Kidney (tissue), 13 donors: ENCODE measurements at regions not wholly inside any gene's neighbourhood (a gene's known extent, or its start where the extent isn't known, plus 50 kb on each side); places are given as distances from the start of the nearest gene placed in this dataset.

Source experiments
- DNase-seq, 5 donors: peaks; one replicate each; pipeline ENCODE4 v3.0.0-alpha.2; 2013 to 2020
- FAIRE-seq: peaks from 2 replicates; lab custom pipeline; 2012; peaks lifted over from hg19 to GRCh38; lab: Jason Lieb, UNC
- H3K27ac ChIP-seq, 2 donors: one replicate each; pipeline ENCODE4 v1.7.0; 2013; ENCODE audit warnings: low read depth in 2 of 2, low read length in 2 of 2, inconsistent platforms in 1 of 2
- H3K27me3 ChIP-seq: one replicate; pipeline ENCODE4 v1.7.1; 2013; ENCODE audit warnings: low read length, inconsistent platforms; ENCODE audit not compliant: control insufficient read depth, insufficient read depth
- H3K36me3 ChIP-seq, 3 donors: one replicate each; pipeline versions ENCODE4 v1.7.0 to v1.7.1; 2013; ENCODE audit warnings: low read length in 3 of 3, control low read depth in 1 of 3, inconsistent platforms in 1 of 3; ENCODE audit not compliant: insufficient read depth in 3 of 3, control insufficient read depth in 2 of 3
- H3K4me1 ChIP-seq, 3 donors: one replicate each; pipeline versions ENCODE4 v1.7.0 to v1.7.1; 2013; ENCODE audit warnings: low read length in 3 of 3, inconsistent platforms in 1 of 3, low read depth in 1 of 3; ENCODE audit not compliant: control insufficient read depth in 2 of 3, insufficient read depth in 2 of 3
- H3K4me3 ChIP-seq, 3 donors: one replicate each; pipeline versions ENCODE4 v1.7.0 to v1.8.1; 2013; ENCODE audit warnings: low read length in 3 of 3, control low read depth in 1 of 3, inconsistent platforms in 1 of 3
- H3K9ac ChIP-seq, 3 donors: one replicate each; pipeline versions ENCODE4 v1.7.0 to v1.7.1; 2013; ENCODE audit warnings: low read length in 3 of 3, control low read depth in 1 of 3, inconsistent platforms in 1 of 3
- H3K9me3 ChIP-seq, 3 donors: one replicate each; pipeline versions ENCODE4 v1.7.0 to v1.7.1; 2013; ENCODE audit warnings: low read length in 3 of 3, control low read depth in 1 of 3, inconsistent platforms in 1 of 3; ENCODE audit not compliant: control insufficient read depth in 2 of 3, insufficient read depth in 1 of 3
- CTCF ChIP-seq: IDR thresholded peaks from 3 replicates; pipeline ENCODE4 v1.5.1; 2012; ENCODE audit warnings: mild to moderate bottlenecking, moderate library complexity, borderline replicate concordance; ENCODE audit not compliant: insufficient read depth; ENCODE audit errors: extremely low read depth
- intact Hi-C: fragments of 100-400 bp; cut with DNase I; formaldehyde crosslinking; loops from one replicate; pipeline ENCODE4 v1.11.1; 2022
- donor health status: control.
- donor health status: control.
- donor health status: control.
- donor health status: control.
- donor health status: control.
- donor health status: DM: yes; HTN: yes; CAD: no.
- donor health status: Normal renal cell carcinoma (clear cell type).

GRCh38 chr3:25155652-25156471, 272.2 kb upstream of the RARB start:
- Histone ChIP-seq H3K9ac (no peak overlapping the region), H3K9me3 (no peaks in the 10 kb centered on the region), H3K27ac (no peak overlapping the region), H3K4me3 (no peak overlapping the region), H3K4me1 (no peaks in the 10 kb centered on the region), H3K36me3 (no peaks in the 10 kb centered on the region), H3K27me3 (no peaks in the 10 kb centered on the region)
- DNase-seq: no peak
- no peak for FAIRE-seq
- no peak for TF ChIP-seq CTCF
- intact Hi-C loops: no loop called here

GRCh38 chr3:25156626-25157025, 271.4 kb upstream of the RARB start:
- Histone ChIP-seq H3K4me1 (no peaks in the 10 kb centered on the region), H3K4me3 (no peak overlapping the region), H3K27ac (no peak overlapping the region), H3K9ac (no peak overlapping the region), H3K27me3 (no peaks in the 10 kb centered on the region), H3K36me3 (no peaks in the 10 kb centered on the region), H3K9me3 (no peaks in the 10 kb centered on the region)
- no peak for TF ChIP-seq CTCF
- intact Hi-C loops: no loop called here
- no peak for FAIRE-seq
- DNase-seq: peak in 1 of 5 donors; percentile 57

DNA sequence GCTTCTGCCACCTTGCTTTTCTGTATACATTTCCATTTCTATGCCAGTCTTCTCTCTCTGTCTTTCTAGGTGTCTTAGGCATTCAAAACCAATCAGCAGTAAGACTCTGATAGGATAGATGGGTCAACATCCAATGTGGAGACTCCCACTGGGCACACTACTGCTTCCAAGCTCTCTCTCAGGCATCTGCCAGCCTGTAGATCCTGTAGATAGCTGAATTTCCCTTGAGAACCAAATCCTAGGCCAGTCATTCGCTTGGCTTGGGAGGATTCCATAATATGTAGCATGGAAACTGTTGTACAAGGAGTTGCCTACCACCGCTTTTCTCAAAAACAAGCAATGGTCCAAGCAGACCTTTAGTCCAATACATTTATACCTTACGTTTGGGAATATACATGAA, 262.8 kb upstream of the RARB start:
- no peak overlapping the region for H3K27ac ChIP-seq
- H3K4me1 ChIP-seq: no peaks in the 10 kb centered on the region
- no peaks in the 10 kb centered on the region for H3K36me3 ChIP-seq
- H3K27me3 ChIP-seq: no peaks in the 10 kb centered on the region
- DNase-seq (no peak), FAIRE-seq (no peak)
- peaks cover 0 to 3% (median 0%) of the 10 kb centered on the region in 3 donors for H3K9me3 ChIP-seq
- no peak overlapping the region for H3K9ac ChIP-seq
- H3K4me3 ChIP-seq: no peak overlapping the region
- TF ChIP-seq CTCF: no peak
- intact Hi-C loops: no loop called here
